Sigmoid colon (tissue), 4 donors: ENCODE measurements at regions not wholly inside any gene's neighbourhood (a gene's known extent, or its start where the extent isn't known, plus 50 kb on each side); places are given as distances from the start of the nearest gene placed in this dataset.

ENCODE experiments used
- CTCF ChIP-seq, 4 experiments: fragments of 450-650 bp in 3 of 4; fragments of 200-600 bp in 1 of 4; IDR thresholded peaks; one replicate each; pipeline ENCODE4 v1.5.1; 2016 to 2019; ENCODE audit warnings: antibody characterized with exemption in 4 of 4, mild to moderate bottlenecking in 3 of 4, moderate library complexity in 2 of 4
- EP300 ChIP-seq, 4 donors: sonication (generic); formaldehyde crosslinking; IDR thresholded peaks; one replicate each; pipeline ENCODE4 v1.6.1; 2017; ENCODE audit warnings: antibody characterized with exemption in 4 of 4
- POLR2A ChIP-seq, 2 donors: fragments of 450-650 bp; IDR thresholded peaks; one replicate each; pipeline ENCODE4 v1.6.1; 2016; ENCODE audit warnings: antibody characterized with exemption in 2 of 2, mild to moderate bottlenecking in 2 of 2, moderate library complexity in 2 of 2
- POLR2AphosphoS5 ChIP-seq, 4 donors: sonication (generic); formaldehyde crosslinking; IDR thresholded peaks; one replicate each; pipeline ENCODE4 v1.6.1; 2017; ENCODE audit warnings: antibody characterized with exemption in 4 of 4

DNA sequence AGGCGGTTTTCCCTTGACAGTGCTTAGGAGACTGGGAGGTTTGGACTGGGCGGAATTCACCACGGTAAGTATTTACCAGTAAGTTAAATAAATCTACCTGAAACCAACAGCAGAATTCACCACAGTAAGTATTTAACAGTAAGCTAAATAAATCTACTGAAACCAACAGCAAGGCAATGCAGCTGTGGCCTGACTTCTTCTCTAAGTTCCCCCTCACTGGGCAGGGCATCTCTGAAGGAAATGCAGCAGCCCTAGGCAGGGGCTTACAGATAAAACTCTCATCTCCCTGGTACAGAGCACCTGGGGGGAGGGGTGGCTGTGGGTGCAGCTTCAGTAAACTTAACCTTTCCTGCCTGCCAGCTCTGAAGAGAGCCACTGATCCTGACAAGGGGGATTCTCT lies 432.5 kb upstream of the LRRTM1 start:
- TF ChIP-seq POLR2A (IDR thresholded peaks at IDR 0.05) (no peak), CTCF (IDR thresholded peaks at IDR 0.05) (no peak), EP300 (IDR thresholded peaks at IDR 0.05) (no peak), POLR2AphosphoS5 (IDR thresholded peaks at IDR 0.05) (no peak)
